ENCODE measurements at regions not wholly inside any gene's neighbourhood (a gene's known extent, or its start where the extent isn't known, plus 50 kb on each side); places are given as distances from the start of the nearest gene placed in this dataset.

GRCh38 chr11:134512571-134513538, 100.8 kb upstream of the B3GAT1 start (continued):
- no peak for TF ChIP-seq REST (IDR thresholded peaks at IDR 0.05; ENCODE audit: low read depth)

GRCh38 chr11:134512061-134512460, 100.0 kb upstream of the B3GAT1 start:
- H3K9ac ChIP-seq (ENCODE audit: low read length), result no peak overlapping the region
- no TSS peak for BruUV-seq (replicated peaks)
- RAD21 ChIA-PET (ENCODE audit: low non-redundant PET in 1 of 2, low total read pairs in 2 of 2, uncharacterized antibody in 2 of 2, unreplicated experiment in 2 of 2), result no interaction called here
- H3K27ac ChIP-seq (ENCODE audit: low read depth, low read length), result no peak overlapping the region
- no peaks in the 10 kb centered on the region for H3K9me3 ChIP-seq (ENCODE audit: control insufficient read depth in 1 of 2, insufficient read depth in 1 of 2, low read depth in 1 of 2, low read length in 2 of 2)
- H3K36me3 ChIP-seq (ENCODE audit: control insufficient read depth in 1 of 2, insufficient read depth in 2 of 2, low read length in 2 of 2), result no peaks in the 10 kb centered on the region
- POLR2A ChIA-PET, result no interaction called here
- H3K4me3 ChIP-seq (replicated peaks in 1 of 2; ENCODE audit: low read depth in 1 of 2, low read length in 2 of 2), result no peak overlapping the region
- no peak overlapping the region for H3K4me2 ChIP-seq (ENCODE audit: low read length)
- intact Hi-C loops (cut with micrococcal nuclease), result no loop called here
- DNase-seq (ENCODE audit: low read depth, low spot score) (no peak), ATAC-seq (no peak)
- no peaks in the 10 kb centered on the region for H4K20me1 ChIP-seq (ENCODE audit: insufficient read depth)
- no peaks in the 10 kb centered on the region for H3K4me1 ChIP-seq (ENCODE audit: control insufficient read depth in 1 of 2, insufficient read depth in 2 of 2, low read length in 2 of 2)
- TF ChIP-seq EGR1 (IDR thresholded peaks at IDR 0.05; ENCODE audit: low read depth) (no peak), ATF3 (IDR thresholded peaks at IDR 0.05) (no peak), CTCF (IDR thresholded peaks at IDR 0.05 in 2 of 3, conservative IDR thresholded peaks at IDR 0.05 in 1 of 3; ENCODE audit: borderline replicate concordance in 1 of 3, insufficient read depth in 1 of 3, low read depth in 2 of 3, low read length in 2 of 3) (no peak), EZH2 (IDR thresholded peaks at IDR 0.05) (no peak), MAX (IDR thresholded peaks at IDR 0.05) (no peak), EZH2phosphoT487 (IDR thresholded peaks at IDR 0.05; ENCODE audit: borderline replicate concordance) (no peak), SIN3A (IDR thresholded peaks at IDR 0.05; ENCODE audit: low read depth) (no peak), YY1 (IDR thresholded peaks at IDR 0.05; ENCODE audit: extremely low read depth, insufficient replicate concordance, low read depth, low read length) (no peak), CBX3 (IDR thresholded peaks at IDR 0.05; ENCODE audit: low read depth) (no peak), JUND (IDR thresholded peaks at IDR 0.05) (no peak), ZNF274 (IDR thresholded peaks at IDR 0.05; ENCODE audit: low read depth, low read length) (no peak)
- no peaks in the 10 kb centered on the region for H3K79me2 ChIP-seq (ENCODE audit: insufficient read depth, low read length)
- no peak overlapping the region for H2AFZ ChIP-seq (ENCODE audit: low read depth, low read length, poor library complexity, severe bottlenecking)
- H3K9me2 ChIP-seq (ENCODE audit: insufficient read depth), result no peaks in the 10 kb centered on the region
- CTCF ChIA-PET, result no interaction called here
- peaks cover 24% of the 10 kb centered on the region for H3K27me3 ChIP-seq (ENCODE audit: insufficient read depth, low read length)

All from HCT116 (cell line).